Smooth muscle cell (in vitro differentiated cells): ENCODE measurements at regions not wholly inside any gene's neighbourhood (a gene's known extent, or its start where the extent isn't known, plus 50 kb on each side); places are given as distances from the start of the nearest gene placed in this dataset.

Source experiments
- DNase-seq: peaks from one replicate; lab custom pipeline; 2025; ENCODE audit not compliant: unreplicated experiment; lab: John Stamatoyannopoulos, UW
- H2AFZ ChIP-seq: fragments of 200-600 bp; sonication (generic); 2 replicates; pipeline ENCODE4 v1.6.0; 2016; ENCODE audit warnings: antibody characterized with exemption, low read depth, mild to moderate bottlenecking
- H3F3A ChIP-seq: fragments of 200-600 bp; sonication (generic); 2 replicates; pipeline ENCODE4 v1.6.0; 2017; ENCODE audit warnings: antibody characterized with exemption, low read depth
- H3K27ac ChIP-seq: fragments of 200-600 bp; sonication (generic); 2 replicates; pipeline ENCODE4 v1.5.1; 2016; ENCODE audit warnings: low read depth, mild to moderate bottlenecking
- H3K27me3 ChIP-seq: fragments of 200-600 bp; sonication (generic); 2 replicates; pipeline ENCODE4 v1.6.1; 2016; ENCODE audit warnings: low read depth, mild to moderate bottlenecking
- H3K36me3 ChIP-seq: fragments of 200-600 bp; sonication (generic); 2 replicates; pipeline ENCODE4 v1.5.1; 2016; ENCODE audit warnings: low read depth
- H3K4me1 ChIP-seq: fragments of 200-600 bp; sonication (generic); 2 replicates; pipeline ENCODE4 v1.5.1; 2016; ENCODE audit warnings: low read depth
- H3K4me2 ChIP-seq: fragments of 200-600 bp; sonication (generic); 2 replicates; pipeline ENCODE4 v1.6.0; 2016; ENCODE audit warnings: mild to moderate bottlenecking
- H3K4me3 ChIP-seq: fragments of 200-600 bp; sonication (generic); 2 replicates; pipeline ENCODE4 v1.5.1; 2016; ENCODE audit warnings: mild to moderate bottlenecking
- H3K79me2 ChIP-seq: fragments of 200-600 bp; sonication (generic); 2 replicates; pipeline ENCODE4 v1.6.0; 2016; ENCODE audit warnings: low read depth, mild to moderate bottlenecking
- H3K9ac ChIP-seq: fragments of 200-600 bp; sonication (generic); 2 replicates; pipeline ENCODE4 v1.6.0; 2016; ENCODE audit warnings: low read depth
- H3K9me3 ChIP-seq: fragments of 200-600 bp; sonication (generic); replicated peaks from 2 replicates; pipeline ENCODE4 v1.5.1; 2016; ENCODE audit warnings: low read depth
- H4K20me1 ChIP-seq: fragments of 200-600 bp; sonication (generic); 2 replicates; pipeline ENCODE4 v1.6.0; 2016; ENCODE audit warnings: low read depth
- WGBS: methylation state at CpG from one replicate; pipeline ENCODE4 v1.1.7; 2016; ENCODE audit warnings: low lambda C conversion rate; 5-methylcytosine and 5-hydroxymethylcytosine counted together
- TF ChIP-seq, protein P1 (sequence below): fragments of 200-600 bp; sonication (generic); IDR thresholded peaks from 2 replicates; pipeline ENCODE4 v1.5.1; 2017; ENCODE audit warnings: borderline replicate concordance, mild to moderate bottlenecking, antibody characterized with exemption; ENCODE audit not compliant: insufficient read depth, poor library complexity, severe bottlenecking

DNA sequence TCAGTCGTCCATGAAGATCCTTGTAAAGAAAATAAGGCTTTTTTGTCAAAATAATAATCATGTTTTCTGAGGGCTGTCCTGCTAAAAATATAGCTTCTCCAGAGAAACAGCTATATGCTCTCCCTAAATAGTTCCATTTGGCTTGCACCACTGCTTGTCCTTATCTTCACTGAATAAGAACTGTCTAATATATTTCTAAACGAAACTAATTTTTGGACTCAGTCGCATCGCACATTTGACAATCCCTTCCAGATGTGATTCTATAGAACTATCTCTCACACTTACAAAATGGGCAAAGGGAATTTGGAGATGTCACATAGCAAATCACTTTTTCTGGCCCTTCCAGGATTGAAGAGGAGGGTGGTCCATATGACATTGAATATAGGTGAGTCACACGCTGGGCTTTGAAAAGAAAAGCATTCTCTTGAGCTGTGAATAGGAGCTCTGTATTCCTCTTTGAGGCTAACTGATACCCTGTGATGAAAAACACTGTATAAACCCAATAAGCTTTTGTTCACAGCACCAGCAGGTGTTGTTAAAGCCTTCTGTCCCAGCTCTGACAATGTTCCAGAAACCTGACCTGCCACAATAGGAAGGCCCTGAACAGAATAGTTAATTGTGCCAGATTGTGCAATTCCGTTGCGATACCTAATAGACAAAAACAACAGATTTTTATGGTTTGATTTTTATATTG lies 1144.2 kb downstream of the ROBO2 start:
- H3K27ac ChIP-seq = no peak overlapping the region

DNA sequence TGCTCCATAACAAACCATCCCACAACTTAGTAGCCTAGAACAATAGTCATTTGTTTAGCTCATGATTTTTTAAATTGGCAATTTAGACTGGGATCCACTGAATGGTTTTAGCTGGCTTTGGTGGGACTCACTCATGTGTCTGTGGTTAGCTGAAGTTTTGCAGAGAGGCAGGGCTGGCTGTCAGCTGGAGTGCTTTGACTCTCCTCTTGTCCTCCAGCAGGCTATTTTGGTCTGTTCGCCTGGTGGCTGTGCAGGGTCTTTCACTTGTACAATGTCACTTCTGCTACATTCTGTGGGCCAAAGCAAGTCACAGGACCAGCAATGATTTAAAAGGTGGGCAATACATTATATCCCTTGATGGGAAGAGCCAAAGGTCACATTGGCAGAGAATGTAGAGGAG lies 1146.5 kb downstream of the ROBO2 start:
- H3K36me3 ChIP-seq = no peaks in the 10 kb centered on the region
- no peak overlapping the region for H3K27ac ChIP-seq
- H3K4me1 ChIP-seq = peaks cover 8% of the 10 kb centered on the region
- no peak overlapping the region for H3K4me2 ChIP-seq
- DNase-seq = no peak
- WGBS = 93% methylated on average over 1 of the region's 1 CpG
- TF ChIP-seq, protein P1, sequence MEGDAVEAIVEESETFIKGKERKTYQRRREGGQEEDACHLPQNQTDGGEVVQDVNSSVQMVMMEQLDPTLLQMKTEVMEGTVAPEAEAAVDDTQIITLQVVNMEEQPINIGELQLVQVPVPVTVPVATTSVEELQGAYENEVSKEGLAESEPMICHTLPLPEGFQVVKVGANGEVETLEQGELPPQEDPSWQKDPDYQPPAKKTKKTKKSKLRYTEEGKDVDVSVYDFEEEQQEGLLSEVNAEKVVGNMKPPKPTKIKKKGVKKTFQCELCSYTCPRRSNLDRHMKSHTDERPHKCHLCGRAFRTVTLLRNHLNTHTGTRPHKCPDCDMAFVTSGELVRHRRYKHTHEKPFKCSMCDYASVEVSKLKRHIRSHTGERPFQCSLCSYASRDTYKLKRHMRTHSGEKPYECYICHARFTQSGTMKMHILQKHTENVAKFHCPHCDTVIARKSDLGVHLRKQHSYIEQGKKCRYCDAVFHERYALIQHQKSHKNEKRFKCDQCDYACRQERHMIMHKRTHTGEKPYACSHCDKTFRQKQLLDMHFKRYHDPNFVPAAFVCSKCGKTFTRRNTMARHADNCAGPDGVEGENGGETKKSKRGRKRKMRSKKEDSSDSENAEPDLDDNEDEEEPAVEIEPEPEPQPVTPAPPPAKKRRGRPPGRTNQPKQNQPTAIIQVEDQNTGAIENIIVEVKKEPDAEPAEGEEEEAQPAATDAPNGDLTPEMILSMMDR = no peak
- H3K9ac ChIP-seq = no peak overlapping the region
- H3K27me3 ChIP-seq = no peaks in the 10 kb centered on the region
- H3K4me3 ChIP-seq = no peak overlapping the region
- no peaks in the 10 kb centered on the region for H3K79me2 ChIP-seq
- H4K20me1 ChIP-seq = no peaks in the 10 kb centered on the region
- H2AFZ ChIP-seq = no peak overlapping the region
- H3K9me3 ChIP-seq = no peaks in the 10 kb centered on the region
- H3F3A ChIP-seq = no peaks in the 10 kb centered on the region

More for the DNA sequence above, 1144.2 kb downstream of the ROBO2 start:
- no peak overlapping the region for H2AFZ ChIP-seq
- peaks cover 8% of the 10 kb centered on the region for H3K4me1 ChIP-seq
- no peaks in the 10 kb centered on the region for H3K36me3 ChIP-seq
- H4K20me1 ChIP-seq = no peaks in the 10 kb centered on the region
- no peaks in the 10 kb centered on the region for H3K9me3 ChIP-seq
- WGBS = 87% methylated on average over 7 of the region's 7 CpGs
- no peak overlapping the region for H3K4me2 ChIP-seq
- H3K27me3 ChIP-seq = no peaks in the 10 kb centered on the region
- no peaks in the 10 kb centered on the region for H3F3A ChIP-seq
- no peaks in the 10 kb centered on the region for H3K79me2 ChIP-seq
- no peak overlapping the region for H3K4me3 ChIP-seq
- no peak overlapping the region for H3K9ac ChIP-seq
- no peak for DNase-seq
- TF ChIP-seq, protein P1 = no peak

DNA sequence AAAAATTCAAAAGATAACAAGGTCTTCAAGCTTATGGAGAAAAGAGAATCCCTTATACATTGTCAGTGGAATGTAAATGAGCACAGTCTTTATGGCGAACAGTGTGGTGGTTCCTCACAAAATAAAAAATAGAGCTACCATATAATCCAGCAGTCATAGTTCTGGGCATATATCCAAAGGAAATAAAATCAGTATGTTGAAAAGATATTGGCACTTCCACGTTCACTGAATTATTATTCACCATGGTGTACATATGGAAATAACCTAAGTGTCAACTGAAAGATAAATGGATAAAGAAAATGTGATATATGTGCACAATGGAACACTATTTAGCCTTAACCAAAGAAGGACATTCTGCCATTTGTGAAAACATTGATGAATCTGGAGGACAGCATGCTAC lies 1161.2 kb downstream of the ROBO2 start:
- Histone ChIP-seq H3K9ac (no peak overlapping the region), H3K4me1 (no peaks in the 10 kb centered on the region), H3K36me3 (no peaks in the 10 kb centered on the region), H3K4me2 (no peak overlapping the region), H2AFZ (no peak overlapping the region), H3K9me3 (no peaks in the 10 kb centered on the region), H3K27me3 (no peaks in the 10 kb centered on the region), H3K79me2 (no peaks in the 10 kb centered on the region), H3F3A (no peaks in the 10 kb centered on the region), H4K20me1 (no peaks in the 10 kb centered on the region), H3K4me3 (no peak overlapping the region), H3K27ac (no peak overlapping the region)
- WGBS = 94% methylated on average over 2 of the region's 2 CpGs
- TF ChIP-seq, protein P1 = no peak
- DNase-seq = no peak

DNA sequence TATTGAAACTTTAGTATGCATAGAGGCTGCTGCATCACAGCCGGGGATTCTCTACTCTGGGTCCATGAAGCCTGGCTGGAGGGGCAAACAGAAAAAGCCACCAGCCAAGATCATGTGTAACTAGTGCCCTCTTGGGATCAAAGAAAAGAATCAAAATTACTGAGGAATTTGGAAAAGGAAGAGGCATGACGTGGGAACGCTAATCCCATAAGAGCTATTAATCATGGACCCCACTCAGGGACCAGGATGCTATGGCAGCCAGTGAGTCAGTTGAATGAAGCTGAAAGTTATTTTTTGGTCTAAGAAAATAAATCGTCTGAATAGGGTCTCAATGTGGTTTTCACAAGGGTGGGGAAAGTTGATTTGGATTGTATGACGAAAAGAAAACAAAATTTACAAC lies 1165.1 kb downstream of the ROBO2 start:
- H3K9ac ChIP-seq = peak overlapping the region; percentile 15
- H3K9me3 ChIP-seq = no peaks in the 10 kb centered on the region
- no peaks in the 10 kb centered on the region for H3K4me1 ChIP-seq
- DNase-seq = no peak
- H3K27me3 ChIP-seq = no peaks in the 10 kb centered on the region
- TF ChIP-seq, protein P1 = no peak
- peak overlapping the region; percentile 67 for H3K27ac ChIP-seq
- no peaks in the 10 kb centered on the region for H3K36me3 ChIP-seq
- 27% methylated on average over 5 of the region's 5 CpGs for WGBS
- peak overlapping the region; percentile 20 for H2AFZ ChIP-seq
- no peak overlapping the region for H3K4me3 ChIP-seq
- no peaks in the 10 kb centered on the region for H3F3A ChIP-seq
- no peaks in the 10 kb centered on the region for H3K79me2 ChIP-seq
- H4K20me1 ChIP-seq = no peaks in the 10 kb centered on the region
- peak overlapping the region; percentile 72 for H3K4me2 ChIP-seq
